Large intestine (tissue), 3 donors: ENCODE measurements at regions not wholly inside any gene's neighbourhood (a gene's known extent, or its start where the extent isn't known, plus 50 kb on each side); places are given as distances from the start of the nearest gene placed in this dataset.
A peak's percentile ranks its signal among the peaks of the same experiment; 100 is the strongest.

ENCODE experiments used
- DNase-seq, 2 donors: peaks; one replicate each; pipeline versions ENCODE4 v3.0.0 to v3.0.0-alpha.2; 2013
- H3K27ac ChIP-seq: one replicate; pipeline ENCODE4 v1.5.1; 2013; ENCODE audit warnings: low read length
- H3K27me3 ChIP-seq: 2 replicates; pipeline ENCODE4 v1.6.1; 2013; ENCODE audit warnings: low read length; ENCODE audit not compliant: control insufficient read depth, insufficient read depth
- H3K36me3 ChIP-seq: 2 replicates; pipeline ENCODE4 v1.6.1; 2013; ENCODE audit warnings: low read length; ENCODE audit not compliant: control insufficient read depth, insufficient read depth
- H3K4me1 ChIP-seq: one replicate; pipeline ENCODE4 v1.6.1; 2013; ENCODE audit warnings: low read length; ENCODE audit not compliant: control insufficient read depth, insufficient read depth
- H3K4me3 ChIP-seq: one replicate; pipeline ENCODE4 v1.5.1; 2013; ENCODE audit warnings: low read length
- H3K9me3 ChIP-seq: one replicate; pipeline ENCODE4 v1.6.1; 2013; ENCODE audit warnings: mild to moderate bottlenecking, low read depth, low read length, moderate library complexity; ENCODE audit not compliant: control insufficient read depth
- WGBS: methylation state at CpG from one replicate; pipeline ENCODE4 v1.1.5; 2013; ENCODE audit warnings: low lambda C conversion rate; ENCODE audit not compliant: insufficient coverage; 5-methylcytosine and 5-hydroxymethylcytosine counted together

DNA sequence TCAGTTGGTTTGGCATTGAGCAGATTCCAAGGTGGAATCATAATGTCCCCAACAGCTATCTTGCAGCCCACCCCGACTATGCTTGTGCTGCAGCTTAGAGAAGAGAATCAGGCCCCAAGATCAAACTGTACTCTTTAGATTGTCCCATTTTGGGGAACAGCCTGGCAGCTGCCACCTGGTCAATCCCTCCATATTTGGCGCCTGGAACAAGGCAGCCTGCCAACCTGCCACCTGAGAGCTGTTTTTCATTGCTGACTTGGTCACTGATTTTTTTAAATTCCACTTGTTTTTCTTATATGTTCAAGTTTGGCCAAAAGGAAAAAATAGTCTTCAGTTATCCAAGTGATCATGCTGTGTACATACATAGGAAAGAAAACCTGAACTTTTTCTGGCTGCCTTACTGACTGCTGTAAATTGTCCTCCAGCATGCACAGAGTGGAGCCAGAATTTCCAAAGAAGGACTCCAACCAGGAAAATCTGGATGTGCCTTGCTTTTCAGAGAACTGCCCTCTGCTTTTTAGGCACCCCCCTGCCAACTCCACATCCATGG lies 504.2 kb downstream of the ENC1 start:
- Histone ChIP-seq H3K27ac (no peak overlapping the region), H3K36me3 (no peaks in the 10 kb centered on the region), H3K4me3 (no peak overlapping the region), H3K9me3 (no peaks in the 10 kb centered on the region), H3K4me1 (no peaks in the 10 kb centered on the region), H3K27me3 (no peaks in the 10 kb centered on the region)
- WGBS: no CpG with 5 or more reads among the region's 2 CpGs
- DNase-seq: no peak

DNA sequence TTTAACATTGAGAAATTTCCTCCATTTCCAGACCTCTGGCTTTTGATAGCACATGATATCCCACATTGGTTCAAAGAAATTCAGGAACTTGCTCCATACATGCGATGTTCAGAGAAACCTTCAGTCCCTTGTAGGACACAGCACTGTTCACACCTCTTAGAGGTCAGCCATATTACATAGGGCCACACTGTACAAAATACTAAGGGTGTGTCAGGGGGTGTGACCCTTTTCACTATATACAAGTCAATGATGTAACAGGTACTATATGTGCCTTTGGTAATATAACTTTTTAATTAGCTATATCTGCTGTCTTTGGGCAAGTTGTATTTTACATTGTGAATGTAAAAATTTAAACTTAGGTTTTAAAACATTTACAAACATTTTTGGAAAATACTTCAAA lies 505.5 kb downstream of the ENC1 start:
- no peak for DNase-seq
- WGBS: no CpG with 5 or more reads among the region's 1 CpG

GRCh38 chr5:74132485-74132884 lies 506.5 kb downstream of the ARHGEF28 start:
- Histone ChIP-seq H3K4me1 (peaks cover 7% of the 10 kb centered on the region), H3K27me3 (no peaks in the 10 kb centered on the region), H3K4me3 (no peak overlapping the region), H3K27ac (no peak overlapping the region), H3K36me3 (no peaks in the 10 kb centered on the region), H3K9me3 (no peaks in the 10 kb centered on the region)
- no CpG with 5 or more reads among the region's 4 CpGs for WGBS
- DNase-seq: no peak

More for the DNA sequence above, 505.5 kb downstream of the ENC1 start:
- Histone ChIP-seq H3K9me3 (no peaks in the 10 kb centered on the region), H3K36me3 (no peaks in the 10 kb centered on the region), H3K4me3 (no peak overlapping the region), H3K4me1 (no peaks in the 10 kb centered on the region), H3K27ac (no peak overlapping the region), H3K27me3 (no peaks in the 10 kb centered on the region)

GRCh38 chr5:74131250-74131649 lies 505.3 kb downstream of the ARHGEF28 start:
- no peaks in the 10 kb centered on the region for H3K9me3 ChIP-seq
- no peaks in the 10 kb centered on the region for H3K36me3 ChIP-seq
- WGBS: 100% methylated on average over 1 of the region's 2 CpGs
- peaks cover 15% of the 10 kb centered on the region for H3K4me1 ChIP-seq
- no peak for DNase-seq
- H3K27me3 ChIP-seq: no peaks in the 10 kb centered on the region
- no peak overlapping the region for H3K4me3 ChIP-seq
- H3K27ac ChIP-seq: no peak overlapping the region

- no peak overlapping the region for H3K4me3 ChIP-seq
- H3K4me1 ChIP-seq: peaks cover 15% of the 10 kb centered on the region
- H3K36me3 ChIP-seq: no peaks in the 10 kb centered on the region
- H3K27me3 ChIP-seq: no peaks in the 10 kb centered on the region
- no peaks in the 10 kb centered on the region for H3K9me3 ChIP-seq
- no peak for DNase-seq
- no peak overlapping the region for H3K27ac ChIP-seq
- 80% methylated on average over 3 of the region's 15 CpGs for WGBS
Measured at GRCh38 chr5:74130155-74130897, 504.3 kb downstream of the ARHGEF28 start.

- Histone ChIP-seq H3K27me3 (no peaks in the 10 kb centered on the region), H3K36me3 (no peaks in the 10 kb centered on the region), H3K4me3 (peak overlapping the region; percentile 2), H3K27ac (peak overlapping the region; percentile 20), H3K4me1 (peaks cover 15% of the 10 kb centered on the region), H3K9me3 (no peaks in the 10 kb centered on the region)
- peak; percentile 40 to 60 for DNase-seq
- 21% methylated on average over 2 of the region's 9 CpGs for WGBS
Measured at GRCh38 chr5:74127381-74128320, 501.7 kb downstream of the ARHGEF28 start.

DNA sequence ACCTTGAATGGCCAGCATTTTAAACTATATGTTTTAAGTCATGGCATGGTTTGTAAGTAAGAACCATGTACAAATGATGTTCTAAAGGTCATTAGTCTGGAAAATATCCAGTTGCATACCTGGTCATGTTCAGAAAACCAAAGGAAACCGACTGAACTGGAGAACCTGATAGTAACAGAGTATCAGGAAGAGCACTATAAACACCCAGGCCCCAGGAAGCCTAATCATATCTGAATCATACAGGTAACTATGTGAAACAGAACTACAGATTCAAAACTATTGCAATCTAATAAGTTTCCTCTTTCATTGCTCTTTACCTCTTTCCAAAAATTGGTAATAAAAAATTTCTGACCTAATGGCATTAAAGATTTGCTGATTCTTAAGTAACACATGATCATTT lies 500.3 kb downstream of the ARHGEF28 start:
- Histone ChIP-seq H3K27ac (no peak overlapping the region), H3K27me3 (no peaks in the 10 kb centered on the region), H3K36me3 (no peaks in the 10 kb centered on the region), H3K9me3 (no peaks in the 10 kb centered on the region), H3K4me3 (no peak overlapping the region), H3K4me1 (peaks cover 15% of the 10 kb centered on the region)
- 17% methylated on average over 1 of the region's 1 CpG for WGBS
- DNase-seq: peak in 1 of 2 donors; percentile 24

GRCh38 chr5:74124826-74125225 lies 498.8 kb downstream of the ARHGEF28 start:
- Histone ChIP-seq H3K36me3 (no peaks in the 10 kb centered on the region), H3K27me3 (no peaks in the 10 kb centered on the region), H3K4me1 (peaks cover 15% of the 10 kb centered on the region), H3K27ac (no peak overlapping the region), H3K9me3 (no peaks in the 10 kb centered on the region), H3K4me3 (no peak overlapping the region)
- WGBS: no CpG with 5 or more reads among the region's 4 CpGs
- no peak for DNase-seq

- WGBS: 90% methylated on average over 2 of the region's 5 CpGs
- Histone ChIP-seq H3K36me3 (no peaks in the 10 kb centered on the region), H3K4me3 (no peak overlapping the region), H3K9me3 (no peaks in the 10 kb centered on the region), H3K4me1 (peaks cover 15% of the 10 kb centered on the region), H3K27me3 (no peaks in the 10 kb centered on the region), H3K27ac (no peak overlapping the region)
- no peak for DNase-seq
Measured at GRCh38 chr5:74123929-74124328, 497.9 kb downstream of the ARHGEF28 start.

DNA sequence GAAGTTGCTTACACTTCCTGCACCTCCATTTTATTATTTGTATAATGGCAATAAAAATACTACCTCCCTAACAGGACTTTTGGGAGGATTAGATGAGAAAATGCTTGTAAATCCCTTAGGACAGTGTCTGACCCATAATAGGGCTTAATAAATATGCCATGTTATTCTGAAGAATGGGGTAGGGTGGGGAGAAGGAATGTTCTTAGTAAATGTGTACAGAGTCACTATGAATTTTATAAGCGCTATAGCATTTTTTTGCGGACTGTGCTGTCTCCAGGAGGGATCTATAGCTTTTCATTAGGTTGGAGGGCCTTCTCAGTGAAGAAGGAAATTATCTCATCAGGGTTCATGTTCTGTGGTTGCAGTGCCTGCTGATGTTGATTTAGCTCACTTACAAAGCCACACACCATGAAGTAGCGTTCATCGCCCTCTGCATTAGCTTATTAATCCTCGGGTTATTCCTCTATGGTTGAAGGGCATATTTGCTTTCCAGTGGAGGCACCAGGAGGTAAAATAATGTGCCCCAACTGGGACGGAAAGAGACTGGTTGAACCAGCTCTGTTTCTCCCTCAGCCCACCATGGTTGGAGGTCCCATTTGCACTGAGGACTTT lies 497.1 kb downstream of the ARHGEF28 start:
- 100% methylated on average over 1 of the region's 6 CpGs for WGBS
- DNase-seq: no peak
- H3K4me1 ChIP-seq: peaks cover 14% of the 10 kb centered on the region

More for the DNA sequence above, 497.1 kb downstream of the ARHGEF28 start:
- Histone ChIP-seq H3K36me3 (no peaks in the 10 kb centered on the region), H3K4me3 (no peak overlapping the region), H3K9me3 (no peaks in the 10 kb centered on the region), H3K27me3 (no peaks in the 10 kb centered on the region), H3K27ac (no peak overlapping the region)
